GM19395 (cell line): ENCODE measurements at regions not wholly inside any gene's neighbourhood (a gene's known extent, or its start where the extent isn't known, plus 50 kb on each side); places are given as distances from the start of the nearest gene placed in this dataset.

Source experiments
- ATAC-seq: cut with Tn5 transposase; IDR thresholded peaks from one replicate; pipeline ENCODE4 v1.9.1; 2021; ENCODE audit warnings: mild to moderate bottlenecking, moderate library complexity; ENCODE audit not compliant: unreplicated experiment

DNA sequence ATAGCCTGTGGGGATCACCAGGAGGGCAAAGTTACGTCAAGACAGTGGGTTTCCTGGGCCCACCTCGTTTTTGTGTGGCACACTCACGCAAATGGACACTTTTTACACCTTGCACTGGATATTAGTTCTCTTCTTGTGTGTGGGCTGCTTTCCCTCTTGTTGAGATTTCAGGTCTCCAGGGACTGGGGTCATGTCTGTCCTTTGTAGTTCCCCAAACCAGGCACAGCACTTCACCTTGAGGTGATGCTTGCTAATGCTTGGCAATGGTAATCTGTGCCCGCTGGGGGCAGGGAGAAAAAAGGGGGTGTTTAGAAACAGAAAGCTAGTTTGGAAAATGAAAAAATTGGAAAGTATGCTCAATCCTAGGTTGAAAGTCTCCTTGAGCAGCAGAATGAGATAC, 195.3 kb downstream of the PTEN start:
- ATAC-seq: no peak

DNA sequence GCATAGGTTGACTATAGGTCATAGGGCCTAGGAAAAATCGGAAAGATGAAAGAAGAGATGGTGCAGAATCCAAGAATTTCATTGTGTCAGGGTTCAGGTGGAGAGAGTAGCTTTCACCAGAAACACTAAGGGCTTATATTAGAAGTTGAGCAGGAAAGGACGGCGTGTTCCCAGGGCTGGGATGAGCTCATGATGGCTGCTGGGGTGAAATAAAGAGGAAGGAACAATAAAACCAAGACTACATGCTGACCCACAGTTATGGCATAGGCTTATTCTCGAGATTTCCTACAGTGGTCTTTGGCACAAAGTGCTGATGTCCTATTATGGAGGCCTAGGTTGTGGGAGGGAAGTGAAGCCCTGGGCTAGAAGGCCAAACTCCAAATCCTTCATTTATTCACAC, 195.8 kb downstream of the PTEN start:
- ATAC-seq: no peak

DNA sequence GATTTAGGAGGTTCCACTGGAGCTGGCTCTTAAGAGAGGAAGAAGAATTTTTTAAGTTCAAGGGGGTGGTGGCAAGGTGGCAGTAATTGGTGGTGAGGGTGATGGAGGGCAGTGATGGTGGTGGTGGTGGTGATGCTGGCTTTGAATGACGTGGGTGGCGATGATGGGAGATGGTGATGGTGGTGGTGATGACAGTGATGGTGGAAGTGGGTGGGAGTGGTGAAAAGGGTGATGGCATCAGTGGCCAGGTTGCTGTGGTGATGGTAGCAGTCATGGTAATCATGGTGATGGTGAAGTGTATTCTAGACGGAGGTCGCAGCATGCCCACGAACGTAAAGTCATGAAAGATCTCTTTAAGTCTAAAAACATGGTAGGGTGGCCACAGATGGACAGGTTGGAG, 197.3 kb downstream of the PTEN start:
- ATAC-seq: no peak

DNA sequence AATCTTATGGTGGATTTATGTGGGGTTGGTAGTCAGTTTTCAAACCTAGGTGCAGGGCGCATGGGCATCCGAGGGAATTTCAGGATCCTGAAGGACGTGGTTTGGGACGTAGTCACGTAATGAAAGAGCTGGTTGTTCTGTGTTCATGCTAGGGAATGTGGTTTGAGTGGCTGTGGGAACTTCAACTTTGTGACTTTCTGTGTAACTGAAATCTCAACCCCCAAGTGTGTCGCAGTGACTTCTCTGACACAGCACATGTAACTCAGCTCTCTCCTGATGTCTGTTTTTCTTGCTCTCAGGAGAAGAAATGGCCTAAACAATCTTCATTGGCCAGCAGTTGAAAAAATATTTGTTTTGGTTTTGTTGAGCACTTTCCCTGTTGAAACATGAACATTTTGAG, 199.0 kb downstream of the PTEN start:
- no peak for ATAC-seq

DNA sequence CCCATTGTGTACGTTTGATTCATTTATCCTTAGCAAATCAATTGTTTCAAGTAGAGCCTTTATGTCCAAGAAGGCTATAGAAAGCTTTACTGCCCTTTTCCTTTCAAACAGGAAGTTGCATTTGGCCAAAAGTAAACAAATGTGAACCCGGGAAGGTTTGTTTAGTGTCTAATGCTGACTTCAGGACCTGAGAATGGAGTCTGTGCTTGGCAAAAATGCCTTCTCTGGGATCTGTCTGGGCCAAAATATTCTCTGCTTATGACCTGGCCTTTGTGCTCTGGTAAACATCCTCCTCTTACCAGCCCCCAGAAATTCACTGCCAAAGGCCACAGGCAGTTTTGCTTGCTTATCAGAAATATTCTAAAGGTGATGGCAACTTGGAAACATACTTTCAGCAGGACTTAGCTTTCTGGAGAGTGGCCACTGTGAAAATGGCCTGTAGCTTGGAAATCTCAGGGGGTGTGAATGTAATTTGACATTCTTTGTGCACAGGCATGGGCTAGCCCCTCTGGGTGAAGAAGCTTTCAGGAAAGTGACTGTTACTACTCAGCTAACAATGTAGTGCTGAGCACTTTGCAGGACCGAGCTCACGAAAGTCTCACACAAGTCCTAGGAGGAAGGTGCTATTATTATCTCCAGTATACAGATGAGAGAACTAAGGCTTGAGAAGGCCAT, 199.5 kb downstream of the PTEN start:
- ATAC-seq: no peak

DNA sequence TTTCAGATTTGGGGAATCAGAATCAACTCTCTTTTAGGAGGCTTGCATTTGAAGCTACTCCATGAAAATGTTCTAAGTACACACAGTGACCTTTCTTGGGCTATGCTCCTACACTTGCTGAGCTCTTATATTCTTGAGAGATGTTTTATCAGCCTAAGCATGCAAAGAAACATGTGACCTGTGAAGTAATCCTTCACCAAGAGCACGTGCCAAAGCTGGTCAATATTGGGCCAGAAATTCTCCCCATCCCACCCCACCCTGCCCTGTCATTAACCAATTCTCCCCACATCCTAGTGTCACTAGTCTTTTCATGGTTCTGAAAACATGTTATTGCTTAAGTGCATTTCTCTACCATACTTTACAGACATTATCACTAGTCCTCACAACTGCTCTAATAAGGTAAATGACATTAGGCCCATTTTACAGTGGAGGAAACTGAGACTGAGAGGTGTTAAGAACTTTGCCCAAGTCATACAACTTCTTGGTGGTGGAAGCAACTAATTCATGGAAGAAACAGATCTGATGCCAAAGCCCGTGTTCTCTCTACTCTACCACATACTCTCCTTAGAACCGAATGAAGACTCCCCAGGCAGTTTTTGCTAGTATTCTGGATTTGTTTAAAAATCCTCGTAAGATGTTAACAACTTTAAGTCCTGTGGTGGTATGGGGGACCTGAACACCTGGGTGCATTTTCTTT, 200.6 kb downstream of the PTEN start:
- no peak for ATAC-seq

DNA sequence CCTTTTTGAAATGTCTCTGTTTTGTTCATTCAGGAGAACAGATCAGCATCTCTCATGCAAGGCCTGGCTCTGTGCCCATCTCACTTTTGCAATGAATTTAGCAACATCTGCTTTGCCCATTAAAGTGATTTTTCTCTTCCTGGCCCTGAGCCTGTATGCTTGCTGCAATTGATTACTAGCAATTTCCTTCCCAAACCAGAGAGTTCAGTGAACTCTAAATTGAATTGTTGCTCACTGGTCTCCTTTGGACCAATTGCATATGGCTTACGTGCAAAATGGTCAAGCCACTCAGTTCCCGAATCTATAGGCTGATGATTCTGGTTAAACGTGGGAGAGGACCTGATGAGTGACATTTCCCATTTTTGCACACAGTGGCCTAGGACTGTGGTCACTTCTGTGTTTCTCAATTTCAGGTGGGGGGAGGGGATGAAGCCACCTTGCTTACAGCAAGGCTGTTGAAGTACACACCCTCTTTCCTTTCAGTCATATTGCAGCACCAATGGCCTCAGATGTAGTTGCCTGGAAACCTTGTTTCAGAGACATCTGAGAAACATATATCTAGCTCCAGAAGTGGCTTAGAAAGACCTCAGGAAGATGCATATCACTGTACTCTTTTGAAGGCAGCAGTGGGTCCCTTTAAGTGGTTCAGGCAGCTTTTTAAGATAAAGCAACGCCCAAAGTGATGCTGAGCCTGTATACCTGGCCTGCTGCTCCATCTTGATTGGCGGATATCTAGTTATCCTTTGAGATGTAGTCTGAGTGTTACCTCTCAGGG, 201.4 kb downstream of the PTEN start:
- peak; percentile 57 for ATAC-seq

DNA sequence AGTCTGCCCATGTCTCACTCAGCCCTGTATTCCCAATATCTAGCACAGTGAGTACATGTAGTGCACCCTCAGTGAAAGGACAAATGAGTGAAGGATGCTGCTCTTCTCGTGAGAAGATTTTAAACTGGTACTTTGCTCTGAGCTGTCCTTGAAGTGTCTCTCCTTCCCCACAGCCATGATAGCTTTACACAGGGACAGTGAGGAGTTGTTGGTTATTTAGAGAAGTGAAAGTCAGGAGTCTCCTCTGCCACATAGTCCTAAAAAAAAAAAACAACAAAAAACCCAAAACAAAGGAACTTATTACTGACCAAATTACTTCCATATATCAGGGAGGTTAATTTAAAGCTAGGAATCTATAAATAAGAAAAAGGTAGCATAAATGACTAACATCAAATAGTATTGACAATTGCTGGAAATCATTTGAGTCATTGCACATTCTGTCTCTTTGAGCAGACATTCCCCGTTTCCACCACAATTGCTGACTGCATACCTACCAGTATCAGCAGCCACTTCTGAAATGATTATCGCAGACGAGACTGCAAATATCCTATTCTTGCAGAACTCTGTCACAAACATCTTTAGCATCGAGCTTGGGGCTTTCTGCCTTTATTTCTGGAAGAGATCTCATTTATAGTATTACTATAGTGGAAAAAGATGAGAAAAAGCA, 202.1 kb downstream of the PTEN start:
- peak; percentile 37 for ATAC-seq

DNA sequence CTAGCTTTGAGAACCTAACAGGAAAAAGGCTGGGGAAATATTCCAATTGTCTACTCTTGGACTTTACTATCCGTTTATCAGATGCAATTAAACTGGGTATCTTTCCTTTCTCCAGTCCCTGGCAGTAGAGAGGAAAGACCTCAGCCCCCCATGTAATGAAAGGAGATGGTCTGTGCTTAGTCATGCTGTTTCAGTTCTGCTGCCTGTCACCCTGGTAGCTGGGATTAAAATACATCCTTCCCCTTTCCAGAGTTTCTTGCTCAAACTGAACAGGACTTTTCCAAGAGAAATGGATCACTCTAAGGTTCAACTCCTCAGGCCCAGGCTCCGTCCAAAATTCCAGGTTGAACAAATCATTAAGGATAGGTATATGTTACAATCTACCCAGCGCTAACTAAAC, 202.9 kb downstream of the PTEN start:
- ATAC-seq: no peak

DNA sequence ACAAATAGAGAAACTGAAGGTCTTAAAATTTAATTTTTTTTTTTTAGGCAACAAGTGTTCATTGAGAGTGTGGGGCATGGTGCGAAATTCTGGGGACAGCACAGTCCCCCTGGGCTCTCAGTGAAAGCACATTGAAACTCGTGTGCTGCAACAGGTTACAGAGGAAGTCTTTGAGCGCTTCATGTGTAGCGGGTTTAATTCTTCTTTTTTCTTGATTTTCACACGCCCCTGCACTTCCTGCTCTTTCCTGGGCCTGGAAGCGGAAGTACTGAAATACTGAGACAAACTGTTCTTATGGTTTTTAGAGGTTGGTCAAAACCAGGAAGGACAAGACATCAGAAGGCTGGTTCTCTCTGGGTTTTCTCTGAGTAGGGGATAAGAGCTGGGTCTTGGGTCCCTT, 203.5 kb downstream of the PTEN start:
- no peak for ATAC-seq

DNA sequence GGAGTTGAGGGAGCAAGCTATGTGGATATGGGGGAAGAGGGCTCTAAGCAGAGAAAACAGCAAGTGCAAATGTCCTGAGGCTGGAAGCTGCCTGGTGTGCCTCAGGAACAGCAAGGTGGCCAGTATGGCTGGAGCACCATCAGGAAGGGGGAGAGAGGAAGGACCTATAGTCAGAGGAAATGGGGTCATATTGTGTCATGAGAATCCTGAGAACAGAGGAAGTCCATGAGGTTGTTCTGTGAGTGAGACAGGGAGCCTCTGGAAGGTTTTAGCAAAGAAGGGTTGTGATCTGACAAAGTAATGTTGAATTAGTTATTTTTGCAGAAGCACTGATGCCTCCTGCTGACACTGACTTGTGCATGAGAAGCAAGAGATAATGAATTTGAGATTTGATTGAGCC, 204.3 kb downstream of the PTEN start:
- no peak for ATAC-seq

DNA sequence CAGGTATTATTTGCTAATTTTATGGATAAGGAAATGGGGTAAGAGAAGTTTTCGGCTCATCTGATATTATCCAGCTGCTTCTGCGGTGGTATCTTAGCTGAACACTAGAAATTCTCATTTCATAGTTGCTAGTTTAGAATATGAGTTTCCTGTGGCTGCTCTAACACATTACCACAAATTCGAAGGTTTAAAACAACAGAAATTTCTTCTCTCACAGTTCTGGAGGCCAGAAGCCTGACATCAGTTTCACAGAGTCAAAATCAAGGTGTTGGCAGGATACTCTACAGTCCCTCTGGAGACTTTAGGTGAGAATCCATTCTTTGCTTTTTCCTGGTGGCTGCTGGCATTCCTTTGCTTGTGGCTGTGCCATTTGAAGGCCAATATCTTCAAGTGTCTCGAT, 205.9 kb downstream of the PTEN start:
- ATAC-seq: no peak

DNA sequence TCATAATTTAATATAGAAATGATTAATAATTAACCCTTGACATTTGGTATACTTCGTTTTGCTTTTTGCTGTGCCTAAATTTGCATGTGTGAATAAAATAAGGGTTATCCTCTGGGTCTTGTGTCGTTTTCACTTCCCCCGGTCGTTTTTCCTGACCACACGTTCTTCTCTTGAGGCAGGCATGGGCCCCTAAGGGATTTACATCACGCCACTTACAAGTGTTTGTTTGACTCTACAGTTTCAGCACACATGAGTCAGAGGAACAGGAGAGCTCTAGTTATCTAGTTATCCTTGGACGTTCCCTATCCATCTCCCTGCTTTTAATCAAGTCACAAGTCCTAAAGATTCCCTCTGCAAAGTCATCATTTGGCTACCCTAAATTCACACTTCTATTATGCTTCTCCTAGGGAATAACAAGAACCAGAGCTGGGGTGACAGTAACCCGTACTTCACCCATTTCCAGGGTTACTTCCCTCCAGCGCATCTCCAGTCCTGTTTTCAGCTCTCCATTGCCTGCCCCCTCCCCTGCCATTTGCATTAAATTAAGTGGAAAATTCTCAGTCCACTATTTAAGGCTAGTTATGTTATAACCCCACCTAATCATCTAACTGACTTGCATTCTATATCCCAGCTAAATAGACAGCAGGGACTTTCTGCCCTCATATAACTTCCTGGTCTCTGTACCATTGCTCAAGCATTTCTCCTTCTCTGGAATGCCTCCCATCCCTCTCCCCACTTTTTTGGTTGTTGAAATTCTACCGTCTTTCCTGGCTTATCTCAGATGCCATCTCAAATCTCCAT, 206.9 kb downstream of the PTEN start:
- ATAC-seq: peak; percentile 45

DNA sequence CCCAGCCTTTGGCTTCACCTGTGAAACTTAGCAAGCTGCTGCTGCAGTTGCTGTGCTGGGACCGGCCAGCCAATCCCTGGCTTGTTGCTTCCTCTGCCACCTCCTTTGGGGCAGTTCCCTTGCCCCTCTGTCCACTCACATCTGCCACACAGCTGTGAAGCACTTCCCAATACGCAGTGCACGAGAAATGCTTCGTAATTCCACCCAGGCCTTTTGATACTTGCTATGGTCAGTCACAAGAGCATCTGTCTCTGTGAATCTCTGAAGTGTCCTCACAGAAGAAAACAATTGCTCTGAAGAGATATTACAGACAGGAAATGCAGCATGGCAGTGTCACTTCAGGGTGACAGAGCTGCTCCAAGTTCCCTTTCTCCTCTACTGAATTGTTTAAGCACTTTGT, 208.5 kb downstream of the PTEN start:
- no peak for ATAC-seq

DNA sequence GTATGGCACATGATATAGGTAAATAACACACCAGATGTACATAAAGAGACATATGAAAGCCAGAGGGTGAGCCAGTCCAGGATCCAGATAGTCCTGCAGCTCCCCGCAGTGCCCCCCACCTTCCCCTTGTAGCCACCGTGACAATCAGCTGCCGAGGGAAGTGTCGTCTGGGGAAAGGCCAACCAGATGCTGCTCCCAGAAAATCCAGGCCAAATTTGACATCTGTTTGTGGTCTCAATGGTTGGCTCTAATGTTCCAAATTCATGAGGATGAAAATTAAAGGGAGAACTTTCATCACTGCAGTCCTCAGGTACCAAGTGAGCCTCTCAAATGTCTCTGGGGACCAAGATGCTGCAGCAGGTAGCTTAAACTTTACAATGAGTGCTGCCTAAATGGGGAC, 210.3 kb downstream of the PTEN start:
- no peak for ATAC-seq

DNA sequence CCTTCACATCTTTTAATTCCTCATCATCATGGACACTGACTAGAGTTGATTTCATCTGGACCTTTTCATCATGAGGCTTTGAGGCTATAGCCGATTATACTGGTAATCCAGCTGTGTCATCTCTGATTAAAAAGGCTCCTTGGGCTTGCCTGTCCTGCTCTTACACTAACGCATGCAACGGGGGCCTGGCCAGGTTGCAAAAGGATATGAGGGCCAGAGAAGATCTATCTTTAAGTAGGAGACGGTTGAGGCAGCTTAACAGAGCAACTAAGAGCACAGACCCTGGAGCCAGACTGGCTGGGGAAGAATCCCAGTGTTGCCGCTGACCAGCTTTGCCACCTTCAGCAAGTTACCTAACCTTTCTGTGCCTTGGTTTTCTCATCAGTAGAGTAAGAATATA, 211.5 kb downstream of the PTEN start:
- ATAC-seq: no peak

DNA sequence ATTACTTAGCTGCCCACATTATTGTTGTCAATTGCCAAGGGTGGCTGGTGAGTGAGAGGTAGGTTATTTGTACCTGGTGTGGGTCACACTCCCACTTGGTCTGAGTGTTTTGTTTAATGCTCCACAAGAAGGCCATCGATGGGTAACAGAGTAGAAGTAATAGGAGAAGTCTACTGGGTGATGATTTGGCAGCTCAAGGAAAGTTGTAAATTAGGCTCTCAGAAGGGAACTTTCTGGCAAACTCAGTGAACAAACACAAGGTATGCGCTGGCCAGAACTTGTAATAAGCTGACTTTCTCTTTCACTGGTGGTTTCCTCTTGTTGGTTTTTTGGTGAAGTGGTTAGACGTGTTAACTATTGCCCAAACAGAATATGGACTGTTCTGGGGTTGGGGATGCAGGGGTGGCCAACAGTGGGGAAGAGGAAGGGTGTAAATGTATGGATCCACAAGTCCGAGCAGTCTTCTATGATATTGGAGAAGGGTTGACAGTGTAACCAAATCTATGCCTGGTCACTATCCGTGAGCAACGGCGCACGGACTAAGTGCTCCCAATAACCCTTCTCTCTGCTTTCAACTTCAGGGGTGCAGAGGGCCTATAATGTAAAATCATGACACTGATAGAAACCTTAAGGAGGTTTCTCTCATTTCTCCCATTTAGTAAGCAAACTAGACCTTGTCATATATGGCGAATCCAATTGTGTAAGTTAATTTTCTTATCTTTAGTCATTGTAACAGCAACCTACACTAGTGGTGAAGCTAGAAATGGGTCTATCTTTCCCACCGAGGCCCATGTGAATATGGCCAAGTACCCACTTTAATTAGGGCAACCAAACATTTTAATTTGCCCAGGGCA, 212.8 kb downstream of the PTEN start:
- peak; percentile 68 for ATAC-seq

DNA sequence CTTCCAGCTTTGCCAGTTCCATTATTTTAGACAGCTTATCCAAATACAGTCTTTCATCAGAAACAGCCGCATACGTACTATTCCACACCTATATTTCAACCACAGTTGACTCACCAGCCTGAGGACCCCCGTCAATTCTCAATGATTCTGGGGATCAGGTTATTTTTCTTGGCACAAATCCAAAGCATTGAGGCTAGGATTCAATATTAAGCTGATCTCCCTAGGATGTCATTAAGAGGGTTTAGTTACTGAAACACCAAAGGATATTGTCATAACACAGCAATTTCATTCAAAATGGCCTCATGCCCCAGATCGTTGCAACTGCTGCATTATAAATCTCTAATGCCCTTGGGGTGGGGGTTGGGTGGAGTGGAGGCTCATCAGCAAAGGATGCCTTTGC, 214.6 kb downstream of the PTEN start:
- ATAC-seq: no peak

DNA sequence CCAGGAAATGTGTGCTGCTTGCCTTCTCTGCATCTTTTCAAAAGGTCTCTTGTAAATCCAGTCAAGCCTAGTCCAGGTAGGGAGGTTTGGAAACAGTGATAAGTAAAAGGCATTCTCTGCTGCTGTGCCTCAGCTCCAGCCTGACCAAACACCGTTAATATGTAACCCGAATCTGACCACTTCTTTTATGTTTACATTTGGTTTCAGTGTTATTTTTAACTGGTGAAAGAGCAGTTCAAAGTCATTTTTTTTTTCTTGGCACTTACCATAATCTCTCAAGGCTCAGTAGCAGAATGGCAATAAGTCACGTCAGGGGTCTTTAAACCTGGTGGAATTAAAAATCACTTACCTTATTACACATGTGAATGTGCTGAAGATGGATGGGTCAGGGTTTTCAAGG, 216.8 kb downstream of the PTEN start:
- ATAC-seq: peak; percentile 59
